ENCODE measurements at regions not wholly inside any gene's neighbourhood (a gene's known extent, or its start where the extent isn't known, plus 50 kb on each side); places are given as distances from the start of the nearest gene placed in this dataset.
A peak's percentile ranks its signal among the peaks of the same experiment; 100 is the strongest.
"Not testable (repeated sequence)": the region's sequence is repeated elsewhere in the genome, so short reads cannot be mapped to it uniquely, and the experiment has no call there.

DNA sequence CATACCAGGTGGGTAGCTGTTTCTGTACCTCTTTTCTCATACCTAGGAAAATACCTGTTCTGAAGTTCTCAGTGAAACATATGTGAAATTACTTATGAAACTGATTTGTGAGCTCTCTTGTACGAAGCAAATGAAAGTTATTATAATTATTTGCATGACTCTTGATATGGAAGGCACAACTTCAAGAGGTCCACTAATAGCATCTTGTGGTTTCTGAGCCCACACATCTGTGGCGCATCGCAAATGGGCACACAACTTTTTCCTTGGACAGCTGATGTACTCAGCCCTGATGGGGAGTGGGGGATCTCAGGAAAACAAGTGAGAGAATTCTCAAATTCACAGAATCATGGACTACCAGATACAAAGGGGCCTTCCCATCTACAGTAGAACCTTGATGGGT is 432.3 kb downstream of the CD83 start:
- Histone ChIP-seq H3K4me1 (ENCODE audit: control insufficient read depth, low read length) (peaks cover 27% of the 10 kb centered on the region), H3K9me2 (replicated peaks; ENCODE audit: control insufficient read depth, low read length) (no peaks in the 10 kb centered on the region), H3K79me2 (ENCODE audit: control insufficient read depth, low read length) (no peaks in the 10 kb centered on the region), H3K4me2 (ENCODE audit: low read length) (peak overlapping the region; percentile 41), H3K36me3 (ENCODE audit: control insufficient read depth, low read length) (no peaks in the 10 kb centered on the region), H3F3A (ENCODE audit: control insufficient read depth, insufficient read depth) (no peaks in the 10 kb centered on the region), H3K27me3 (ENCODE audit: control insufficient read depth, low read length) (0 out of 2 replicates have a peak, but pooled peaks cover 3% of the 10 kb centered on the region), H4K20me1 (ENCODE audit: control insufficient read depth, insufficient read depth, low read depth, low read length) (no peaks in the 10 kb centered on the region), H3K9me3 (ENCODE audit: control insufficient read depth, insufficient read depth, low read length) (no peaks in the 10 kb centered on the region), H3K27ac (ENCODE audit: low read depth, low read length) (no peak overlapping the region), H3K4me3 (ENCODE audit: low read length) (0 out of 2 replicates have a peak overlapping the region, but pooled peaks have one; percentile 8)
- no peak for TF ChIP-seq EZH2phosphoT487 (IDR thresholded peaks at IDR 0.05; ENCODE audit: borderline replicate concordance, low read length)
- TF ChIP-seq, protein P1, sequence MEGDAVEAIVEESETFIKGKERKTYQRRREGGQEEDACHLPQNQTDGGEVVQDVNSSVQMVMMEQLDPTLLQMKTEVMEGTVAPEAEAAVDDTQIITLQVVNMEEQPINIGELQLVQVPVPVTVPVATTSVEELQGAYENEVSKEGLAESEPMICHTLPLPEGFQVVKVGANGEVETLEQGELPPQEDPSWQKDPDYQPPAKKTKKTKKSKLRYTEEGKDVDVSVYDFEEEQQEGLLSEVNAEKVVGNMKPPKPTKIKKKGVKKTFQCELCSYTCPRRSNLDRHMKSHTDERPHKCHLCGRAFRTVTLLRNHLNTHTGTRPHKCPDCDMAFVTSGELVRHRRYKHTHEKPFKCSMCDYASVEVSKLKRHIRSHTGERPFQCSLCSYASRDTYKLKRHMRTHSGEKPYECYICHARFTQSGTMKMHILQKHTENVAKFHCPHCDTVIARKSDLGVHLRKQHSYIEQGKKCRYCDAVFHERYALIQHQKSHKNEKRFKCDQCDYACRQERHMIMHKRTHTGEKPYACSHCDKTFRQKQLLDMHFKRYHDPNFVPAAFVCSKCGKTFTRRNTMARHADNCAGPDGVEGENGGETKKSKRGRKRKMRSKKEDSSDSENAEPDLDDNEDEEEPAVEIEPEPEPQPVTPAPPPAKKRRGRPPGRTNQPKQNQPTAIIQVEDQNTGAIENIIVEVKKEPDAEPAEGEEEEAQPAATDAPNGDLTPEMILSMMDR (IDR thresholded peaks at IDR 0.05; ENCODE audit: low read depth, low read length, poor library complexity, severe bottlenecking): no peak

DNA sequence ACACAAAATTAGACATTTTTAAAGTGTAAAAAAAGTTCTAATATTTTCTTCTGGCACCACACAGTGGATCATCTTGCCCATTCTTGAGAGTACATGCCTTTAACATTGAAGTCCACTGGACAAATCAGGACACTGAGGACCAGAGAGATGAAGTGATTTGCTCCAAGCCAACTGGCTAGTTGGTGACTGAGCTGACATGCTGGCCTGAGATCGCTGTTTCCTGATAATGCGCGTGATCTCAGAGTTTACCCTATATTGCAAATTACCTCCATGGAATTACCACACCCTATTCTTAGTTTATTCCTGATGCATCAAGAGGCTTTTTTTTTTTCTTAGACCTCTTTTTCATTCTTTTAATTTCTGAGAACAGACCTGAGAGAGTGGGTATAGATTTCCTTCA is 432.8 kb downstream of the CD83 start:
- H3K9me3 ChIP-seq (ENCODE audit: control insufficient read depth, insufficient read depth, low read length): no peaks in the 10 kb centered on the region
- 0 out of 2 replicates have a peak, but pooled peaks cover 3% of the 10 kb centered on the region for H3K27me3 ChIP-seq (ENCODE audit: control insufficient read depth, low read length)
- H3K79me2 ChIP-seq (ENCODE audit: control insufficient read depth, low read length): no peaks in the 10 kb centered on the region
- no peak overlapping the region for H3K27ac ChIP-seq (ENCODE audit: low read depth, low read length)
- H3K9me2 ChIP-seq (replicated peaks; ENCODE audit: control insufficient read depth, low read length): no peaks in the 10 kb centered on the region
- TF ChIP-seq, protein P1 (IDR thresholded peaks at IDR 0.05; ENCODE audit: low read depth, low read length, poor library complexity, severe bottlenecking): no peak
- TF ChIP-seq EZH2phosphoT487 (IDR thresholded peaks at IDR 0.05; ENCODE audit: borderline replicate concordance, low read length): no peak
- no peaks in the 10 kb centered on the region for H3F3A ChIP-seq (ENCODE audit: control insufficient read depth, insufficient read depth)
- H3K4me1 ChIP-seq (ENCODE audit: control insufficient read depth, low read length): peaks cover 27% of the 10 kb centered on the region
- no peak overlapping the region for H3K4me2 ChIP-seq (ENCODE audit: low read length)
- no peaks in the 10 kb centered on the region for H3K36me3 ChIP-seq (ENCODE audit: control insufficient read depth, low read length)
- no peak overlapping the region for H3K4me3 ChIP-seq (ENCODE audit: low read length)
- H4K20me1 ChIP-seq (ENCODE audit: control insufficient read depth, insufficient read depth, low read depth, low read length): no peaks in the 10 kb centered on the region

DNA sequence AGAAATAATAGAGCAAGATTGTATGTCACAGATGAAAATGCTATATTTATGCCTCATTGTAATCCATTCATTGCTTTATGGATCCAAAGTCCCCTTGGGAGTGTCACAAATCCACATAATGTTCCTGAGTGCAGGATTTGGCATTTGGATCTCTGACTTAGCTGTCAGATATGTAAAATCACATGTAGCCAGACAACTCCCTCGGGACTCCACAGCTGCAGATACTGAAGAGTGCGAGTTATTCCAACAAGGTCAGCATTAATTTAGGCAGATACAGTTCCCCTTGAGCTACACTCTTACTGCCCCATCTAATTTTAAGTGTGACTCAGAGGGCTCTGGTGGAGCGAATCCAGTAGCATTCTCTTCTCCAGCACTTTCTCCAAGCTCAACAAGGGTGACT is 433.2 kb downstream of the CD83 start:
- 0 out of 2 replicates have a peak, but pooled peaks cover 3% of the 10 kb centered on the region for H3K27me3 ChIP-seq (ENCODE audit: control insufficient read depth, low read length)
- no peak overlapping the region for H3K27ac ChIP-seq (ENCODE audit: low read depth, low read length)
- H3K4me1 ChIP-seq (ENCODE audit: control insufficient read depth, low read length): peaks cover 27% of the 10 kb centered on the region
- TF ChIP-seq EZH2phosphoT487 (IDR thresholded peaks at IDR 0.05; ENCODE audit: borderline replicate concordance, low read length): no peak
- TF ChIP-seq, protein P1 (IDR thresholded peaks at IDR 0.05; ENCODE audit: low read depth, low read length, poor library complexity, severe bottlenecking): no peak
- H3K9me2 ChIP-seq (replicated peaks; ENCODE audit: control insufficient read depth, low read length): no peaks in the 10 kb centered on the region
- no peak overlapping the region for H3K4me2 ChIP-seq (ENCODE audit: low read length)
- H4K20me1 ChIP-seq (ENCODE audit: control insufficient read depth, insufficient read depth, low read depth, low read length): no peaks in the 10 kb centered on the region
- no peak overlapping the region for H3K4me3 ChIP-seq (ENCODE audit: low read length)
- H3K79me2 ChIP-seq (ENCODE audit: control insufficient read depth, low read length): no peaks in the 10 kb centered on the region
- no peaks in the 10 kb centered on the region for H3K9me3 ChIP-seq (ENCODE audit: control insufficient read depth, insufficient read depth, low read length)
- H3F3A ChIP-seq (ENCODE audit: control insufficient read depth, insufficient read depth): no peaks in the 10 kb centered on the region
- H3K36me3 ChIP-seq (ENCODE audit: control insufficient read depth, low read length): no peaks in the 10 kb centered on the region

DNA sequence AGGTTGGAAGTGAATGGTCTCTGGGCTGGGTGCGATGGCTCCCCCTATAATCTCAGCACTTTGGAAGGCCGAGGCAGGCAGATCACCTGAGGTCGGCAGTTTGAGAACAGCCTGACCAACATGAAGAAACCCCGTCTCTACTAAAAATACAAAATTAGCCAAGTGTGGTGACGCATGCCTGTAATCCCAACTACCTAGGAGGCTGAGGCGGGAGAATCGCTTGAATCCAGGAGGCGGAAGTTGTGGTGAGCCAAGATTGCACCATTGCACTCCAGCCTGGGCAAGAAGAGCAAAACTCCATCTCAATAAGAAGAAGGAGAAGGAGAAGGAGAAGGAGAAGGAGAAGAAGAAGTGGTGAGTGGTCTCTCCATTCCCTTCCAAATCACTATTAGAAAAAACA is 434.0 kb downstream of the CD83 start:
- H3K9me2 ChIP-seq (replicated peaks; ENCODE audit: control insufficient read depth, low read length); H3K36me3 ChIP-seq (ENCODE audit: control insufficient read depth, low read length); H3K4me2 ChIP-seq (ENCODE audit: low read length); H3K79me2 ChIP-seq (ENCODE audit: control insufficient read depth, low read length); H3K27ac ChIP-seq (ENCODE audit: low read depth, low read length); H3K4me3 ChIP-seq (ENCODE audit: low read length); H3K27me3 ChIP-seq (ENCODE audit: control insufficient read depth, low read length); H3K9me3 ChIP-seq (ENCODE audit: control insufficient read depth, insufficient read depth, low read length); H4K20me1 ChIP-seq (ENCODE audit: control insufficient read depth, insufficient read depth, low read depth, low read length); H3F3A ChIP-seq (ENCODE audit: control insufficient read depth, insufficient read depth): not testable (repeated sequence)
- peaks cover 27% of the 10 kb centered on the region for H3K4me1 ChIP-seq (ENCODE audit: control insufficient read depth, low read length)
